Neural cell (in vitro differentiated cells): ENCODE measurements at regions not wholly inside any gene's neighbourhood (a gene's known extent, or its start where the extent isn't known, plus 50 kb on each side); places are given as distances from the start of the nearest gene placed in this dataset.
"Not testable (repeated sequence)": the region's sequence is repeated elsewhere in the genome, so short reads cannot be mapped to it uniquely, and the experiment has no call there.

ENCODE experiments used
- H2AFZ ChIP-seq: fragments of 200-600, 300-800 bp; sonication (generic), shearing (Covaris generic); 2 replicates; pipeline ENCODE4 v1.6.0; 2014; ENCODE audit warnings: low read depth, mild to moderate bottlenecking, antibody characterized with exemption, low read length, moderate library complexity
- H3F3A ChIP-seq: fragments of 200-600 bp; shearing (Covaris generic); 2 replicates; pipeline ENCODE4 v1.6.1; 2016; ENCODE audit warnings: mild to moderate bottlenecking, moderate library complexity, mixed read lengths, antibody characterized with exemption, low read length; ENCODE audit not compliant: insufficient read depth, poor library complexity, severe bottlenecking
- H3K27ac ChIP-seq: fragments of 200-600, 300-800 bp; sonication (generic), shearing (Covaris generic); 2 replicates; pipeline ENCODE4 v1.5.1; 2014; ENCODE audit warnings: mild to moderate bottlenecking, low read length, moderate library complexity
- H3K27me3 ChIP-seq: fragments of 300-800, 200-600 bp; sonication (generic), shearing (Covaris generic); 2 replicates; pipeline ENCODE4 v1.6.0; 2014; ENCODE audit warnings: mild to moderate bottlenecking, low read depth, low read length, moderate library complexity; ENCODE audit not compliant: insufficient read depth
- H3K36me3 ChIP-seq: fragments of 300-800, 200-600 bp; sonication (generic), shearing (Covaris generic); 2 replicates; pipeline ENCODE4 v1.5.1; 2014; ENCODE audit warnings: mild to moderate bottlenecking, antibody characterized with exemption, low read length, moderate library complexity; ENCODE audit not compliant: insufficient read depth
- H3K4me2 ChIP-seq: fragments of 300-800, 200-600 bp; sonication (generic), shearing (Covaris generic); 2 replicates; pipeline ENCODE4 v1.6.0; 2014; ENCODE audit warnings: mild to moderate bottlenecking, low read length
- H3K4me3 ChIP-seq: fragments of 300-800, 200-600 bp; sonication (generic), shearing (Covaris generic); 2 replicates; pipeline ENCODE4 v1.5.1; 2014; ENCODE audit warnings: mild to moderate bottlenecking, low read length, moderate library complexity
- H3K79me2 ChIP-seq: fragments of 200-600 bp; shearing (Covaris generic); replicated peaks from 2 replicates; pipeline ENCODE4 v1.6.0; 2014; ENCODE audit warnings: mild to moderate bottlenecking, low read length, moderate library complexity; ENCODE audit not compliant: insufficient read depth
- H3K9ac ChIP-seq: fragments of 300-800, 200-600 bp; sonication (generic), shearing (Covaris generic); 2 replicates; pipeline ENCODE4 v1.6.1; 2016; ENCODE audit warnings: mild to moderate bottlenecking, low read length, mixed read lengths
- H3K9me2 ChIP-seq: fragments of 200-600 bp; shearing (Covaris generic); 2 replicates; pipeline ENCODE4 v1.6.1; 2016; ENCODE audit warnings: mild to moderate bottlenecking, low read length, mixed read lengths; ENCODE audit not compliant: insufficient read depth
- H3K9me3 ChIP-seq: fragments of 200-600, 300-800 bp; sonication (generic), shearing (Covaris generic); 2 replicates; pipeline ENCODE4 v1.6.1; 2016; ENCODE audit warnings: mild to moderate bottlenecking, mixed run types, low read length, moderate library complexity, mixed read lengths
- H4K20me1 ChIP-seq: fragments of 200-600 bp; shearing (Covaris generic); 2 replicates; pipeline ENCODE4 v1.6.1; 2016; ENCODE audit warnings: mild to moderate bottlenecking, mixed run types; ENCODE audit not compliant: insufficient read depth
- EP300 ChIP-seq: fragments of 450-650 bp; conservative IDR thresholded peaks from 2 replicates; pipeline ENCODE4 v1.6.1; 2014; ENCODE audit warnings: antibody characterized with exemption, mild to moderate bottlenecking, moderate library complexity; ENCODE audit not compliant: poor library complexity, severe bottlenecking
- EZH2 ChIP-seq: fragments of 200-600, 300-800 bp; shearing (Covaris generic), sonication (generic); IDR thresholded peaks from 2 replicates; pipeline ENCODE4 v1.6.1; 2014; ENCODE audit warnings: antibody characterized with exemption, low read length, borderline replicate concordance, mild to moderate bottlenecking; ENCODE audit not compliant: insufficient read depth, poor library complexity, severe bottlenecking
- MXI1 ChIP-seq: fragments of 450-650 bp; conservative IDR thresholded peaks from 2 replicates; pipeline ENCODE4 v1.6.1; 2014; ENCODE audit warnings: antibody characterized with exemption, mild to moderate bottlenecking; ENCODE audit not compliant: poor library complexity, severe bottlenecking
- POLR2AphosphoS5 ChIP-seq: IDR thresholded peaks from 2 replicates; pipeline ENCODE4 v1.6.1; 2012
- RAD21 ChIP-seq: fragments of 450-650 bp; conservative IDR thresholded peaks from 2 replicates; pipeline ENCODE4 v1.6.1; 2014; ENCODE audit warnings: antibody characterized with exemption, mild to moderate bottlenecking, moderate library complexity
- SMC3 ChIP-seq: fragments of 450-650 bp; conservative IDR thresholded peaks from 2 replicates; pipeline ENCODE4 v1.6.1; 2014; ENCODE audit warnings: antibody characterized with exemption, mild to moderate bottlenecking, moderate library complexity; ENCODE audit not compliant: poor library complexity
- TAF1 ChIP-seq: IDR thresholded peaks from 2 replicates; pipeline ENCODE4 v1.6.1; 2012; ENCODE audit warnings: low read depth
- TF ChIP-seq, protein P1 (sequence below): IDR thresholded peaks from 2 replicates; pipeline ENCODE4 v1.6.1; 2012; ENCODE audit warnings: borderline replicate concordance
- TF ChIP-seq, protein P2 (sequence below): fragments of 450-650 bp; IDR thresholded peaks from 2 replicates; pipeline ENCODE4 v1.5.1; 2014; ENCODE audit warnings: antibody characterized with exemption, mild to moderate bottlenecking, moderate library complexity; ENCODE audit not compliant: poor library complexity, severe bottlenecking

DNA sequence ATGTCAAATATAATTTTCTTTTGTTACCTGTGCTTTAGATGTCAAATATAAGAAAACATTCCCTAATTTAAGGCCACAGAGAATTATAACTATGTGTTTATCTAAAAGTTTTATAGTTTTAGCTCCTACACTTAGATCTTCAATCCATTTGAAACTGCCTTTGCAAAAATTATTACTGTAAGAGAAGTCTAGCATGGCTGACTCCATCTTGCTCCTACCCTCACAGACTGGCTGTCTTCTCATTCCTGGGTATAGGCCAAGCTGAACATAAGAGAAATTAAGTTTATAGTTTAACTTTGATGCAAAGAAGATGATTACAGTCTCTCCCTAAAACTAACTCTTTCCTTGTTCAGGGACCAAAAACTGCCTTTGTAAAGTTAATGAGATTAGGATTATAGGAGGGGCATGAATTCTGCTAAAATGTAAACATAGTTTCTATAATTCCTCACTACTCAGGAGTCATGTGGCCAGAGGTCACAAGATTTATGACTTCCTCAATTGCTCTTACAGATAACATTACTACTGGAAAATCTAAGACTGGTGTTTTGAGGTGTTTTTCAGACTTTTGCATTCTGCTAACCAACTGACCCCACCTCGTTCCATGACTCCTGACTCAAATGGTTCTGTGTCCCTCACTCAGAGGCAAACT, 184.0 kb downstream of the BCHE start:
- H3K9ac ChIP-seq: no peak overlapping the region
- no peak overlapping the region for H3K27ac ChIP-seq
- TF ChIP-seq, protein P1, sequence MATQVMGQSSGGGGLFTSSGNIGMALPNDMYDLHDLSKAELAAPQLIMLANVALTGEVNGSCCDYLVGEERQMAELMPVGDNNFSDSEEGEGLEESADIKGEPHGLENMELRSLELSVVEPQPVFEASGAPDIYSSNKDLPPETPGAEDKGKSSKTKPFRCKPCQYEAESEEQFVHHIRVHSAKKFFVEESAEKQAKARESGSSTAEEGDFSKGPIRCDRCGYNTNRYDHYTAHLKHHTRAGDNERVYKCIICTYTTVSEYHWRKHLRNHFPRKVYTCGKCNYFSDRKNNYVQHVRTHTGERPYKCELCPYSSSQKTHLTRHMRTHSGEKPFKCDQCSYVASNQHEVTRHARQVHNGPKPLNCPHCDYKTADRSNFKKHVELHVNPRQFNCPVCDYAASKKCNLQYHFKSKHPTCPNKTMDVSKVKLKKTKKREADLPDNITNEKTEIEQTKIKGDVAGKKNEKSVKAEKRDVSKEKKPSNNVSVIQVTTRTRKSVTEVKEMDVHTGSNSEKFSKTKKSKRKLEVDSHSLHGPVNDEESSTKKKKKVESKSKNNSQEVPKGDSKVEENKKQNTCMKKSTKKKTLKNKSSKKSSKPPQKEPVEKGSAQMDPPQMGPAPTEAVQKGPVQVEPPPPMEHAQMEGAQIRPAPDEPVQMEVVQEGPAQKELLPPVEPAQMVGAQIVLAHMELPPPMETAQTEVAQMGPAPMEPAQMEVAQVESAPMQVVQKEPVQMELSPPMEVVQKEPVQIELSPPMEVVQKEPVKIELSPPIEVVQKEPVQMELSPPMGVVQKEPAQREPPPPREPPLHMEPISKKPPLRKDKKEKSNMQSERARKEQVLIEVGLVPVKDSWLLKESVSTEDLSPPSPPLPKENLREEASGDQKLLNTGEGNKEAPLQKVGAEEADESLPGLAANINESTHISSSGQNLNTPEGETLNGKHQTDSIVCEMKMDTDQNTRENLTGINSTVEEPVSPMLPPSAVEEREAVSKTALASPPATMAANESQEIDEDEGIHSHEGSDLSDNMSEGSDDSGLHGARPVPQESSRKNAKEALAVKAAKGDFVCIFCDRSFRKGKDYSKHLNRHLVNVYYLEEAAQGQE: no peak
- TF ChIP-seq EP300 (no peak), EZH2 (no peak), MXI1 (no peak), RAD21 (no peak), POLR2AphosphoS5 (no peak), SMC3 (no peak), TAF1 (no peak)
- TF ChIP-seq, protein P2, sequence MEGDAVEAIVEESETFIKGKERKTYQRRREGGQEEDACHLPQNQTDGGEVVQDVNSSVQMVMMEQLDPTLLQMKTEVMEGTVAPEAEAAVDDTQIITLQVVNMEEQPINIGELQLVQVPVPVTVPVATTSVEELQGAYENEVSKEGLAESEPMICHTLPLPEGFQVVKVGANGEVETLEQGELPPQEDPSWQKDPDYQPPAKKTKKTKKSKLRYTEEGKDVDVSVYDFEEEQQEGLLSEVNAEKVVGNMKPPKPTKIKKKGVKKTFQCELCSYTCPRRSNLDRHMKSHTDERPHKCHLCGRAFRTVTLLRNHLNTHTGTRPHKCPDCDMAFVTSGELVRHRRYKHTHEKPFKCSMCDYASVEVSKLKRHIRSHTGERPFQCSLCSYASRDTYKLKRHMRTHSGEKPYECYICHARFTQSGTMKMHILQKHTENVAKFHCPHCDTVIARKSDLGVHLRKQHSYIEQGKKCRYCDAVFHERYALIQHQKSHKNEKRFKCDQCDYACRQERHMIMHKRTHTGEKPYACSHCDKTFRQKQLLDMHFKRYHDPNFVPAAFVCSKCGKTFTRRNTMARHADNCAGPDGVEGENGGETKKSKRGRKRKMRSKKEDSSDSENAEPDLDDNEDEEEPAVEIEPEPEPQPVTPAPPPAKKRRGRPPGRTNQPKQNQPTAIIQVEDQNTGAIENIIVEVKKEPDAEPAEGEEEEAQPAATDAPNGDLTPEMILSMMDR: no peak
- no peaks in the 10 kb centered on the region for H3K27me3 ChIP-seq
- H4K20me1 ChIP-seq: no peaks in the 10 kb centered on the region
- no peaks in the 10 kb centered on the region for H3K36me3 ChIP-seq
- H3K9me2 ChIP-seq: no peaks in the 10 kb centered on the region
- H3F3A ChIP-seq: no peaks in the 10 kb centered on the region
- H3K4me3 ChIP-seq: no peak overlapping the region
- H3K9me3 ChIP-seq: no peaks in the 10 kb centered on the region
- H3K79me2 ChIP-seq: no peaks in the 10 kb centered on the region
- H3K4me2 ChIP-seq: no peak overlapping the region
- H2AFZ ChIP-seq: no peak overlapping the region

DNA sequence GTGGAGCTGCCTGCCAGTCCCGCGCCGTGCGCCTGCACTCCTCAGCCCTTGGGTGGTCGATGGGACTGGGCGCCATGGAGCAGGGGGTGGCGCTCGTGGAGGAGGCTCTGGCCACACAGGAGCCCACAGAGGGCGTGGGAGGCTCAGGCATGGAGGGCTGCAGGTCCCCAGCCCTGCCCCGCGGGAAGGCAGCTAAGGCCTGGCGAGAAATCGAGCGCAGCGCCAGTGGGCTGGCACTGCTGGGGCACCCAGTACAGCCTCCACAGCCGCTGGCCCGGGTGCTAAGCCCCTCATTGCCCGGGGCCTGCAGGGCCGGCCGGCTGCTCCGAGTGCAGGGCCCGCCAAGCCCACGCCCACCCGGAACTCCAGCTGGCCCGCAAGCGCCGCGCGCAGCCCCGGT, 187.9 kb downstream of the BCHE start:
- not testable (repeated sequence) for H4K20me1 ChIP-seq, H3F3A ChIP-seq, H3K4me3 ChIP-seq, H3K27me3 ChIP-seq, H3K36me3 ChIP-seq, H3K9me3 ChIP-seq, H3K79me2 ChIP-seq, H3K9ac ChIP-seq, H3K4me2 ChIP-seq, H3K9me2 ChIP-seq, H2AFZ ChIP-seq, H3K27ac ChIP-seq

DNA sequence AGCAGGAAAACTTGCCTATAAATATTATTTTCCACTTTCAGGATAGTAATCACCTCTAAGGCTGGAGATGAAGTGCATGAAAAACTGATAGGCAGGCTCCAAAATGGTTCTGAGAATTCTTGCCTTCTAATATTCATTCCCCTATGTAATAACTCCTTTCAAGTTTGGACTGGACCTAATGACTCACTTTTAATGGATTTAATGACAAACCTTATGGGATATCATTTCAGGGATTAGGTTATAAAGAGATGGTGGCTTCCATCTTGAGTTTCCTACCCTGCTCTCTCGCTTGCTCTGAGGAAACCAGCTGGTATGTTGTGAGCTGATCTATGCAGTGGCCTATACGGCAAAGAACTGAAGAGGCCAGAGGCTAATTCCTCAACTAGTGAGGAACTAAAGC, 192.0 kb downstream of the BCHE start:
- no peaks in the 10 kb centered on the region for H3K9me2 ChIP-seq
- no peak overlapping the region for H2AFZ ChIP-seq
- H3K79me2 ChIP-seq: no peaks in the 10 kb centered on the region
- no peak overlapping the region for H3K4me3 ChIP-seq
- H4K20me1 ChIP-seq: no peaks in the 10 kb centered on the region
- no peaks in the 10 kb centered on the region for H3K9me3 ChIP-seq
- H3K36me3 ChIP-seq: no peaks in the 10 kb centered on the region
- H3F3A ChIP-seq: no peaks in the 10 kb centered on the region
- TF ChIP-seq RAD21: no peak
- no peak for TF ChIP-seq POLR2AphosphoS5
- TF ChIP-seq, protein P2: no peak
- TF ChIP-seq EP300: no peak
- no peak for TF ChIP-seq TAF1
- TF ChIP-seq, protein P1: no peak
- no peak for TF ChIP-seq MXI1
- TF ChIP-seq EZH2: no peak
- no peak for TF ChIP-seq SMC3
- no peak overlapping the region for H3K9ac ChIP-seq
- no peaks in the 10 kb centered on the region for H3K27me3 ChIP-seq
- no peak overlapping the region for H3K4me2 ChIP-seq
- no peak overlapping the region for H3K27ac ChIP-seq
